Gastroesophageal sphincter (tissue), 4 donors: ENCODE measurements at regions not wholly inside any gene's neighbourhood (a gene's known extent, or its start where the extent isn't known, plus 50 kb on each side); places are given as distances from the start of the nearest gene placed in this dataset.

Experiments used
- ATAC-seq: fragments of 150-250 bp; one replicate; pipeline ENCODE4 v1.9.1; 2016; ENCODE audit warnings: mild to moderate bottlenecking, moderate library complexity
- H3K27ac ChIP-seq, 4 donors: fragments of 200-600 bp; sonication (generic) in 3 of 4; 1 replicate in 3 of 4; 2 replicates in 1 of 4; pipeline ENCODE4 v1.5.1; 2016 to 2019
- H3K27me3 ChIP-seq: fragments of 200-600 bp; sonication (generic); one replicate; pipeline ENCODE4 v1.5.1; 2019
- H3K36me3 ChIP-seq, 2 donors: fragments of 200-600 bp; sonication (generic); one replicate each; pipeline ENCODE4 v1.5.1; 2019; ENCODE audit warnings: control low read depth in 1 of 2
- H3K4me1 ChIP-seq, 3 donors: fragments of 200-600 bp; sonication (generic); 1 replicate in 2 of 3; 2 replicates in 1 of 3; pipeline ENCODE4 v1.5.1; 2016 to 2019; ENCODE audit warnings: control low read depth in 2 of 3
- H3K4me3 ChIP-seq, 2 donors: fragments of 200-600 bp; sonication (generic); one replicate each; pipeline ENCODE4 v1.5.1; 2019; ENCODE audit warnings: mild to moderate bottlenecking in 1 of 2, moderate library complexity in 1 of 2
- H3K9me3 ChIP-seq, 3 donors: fragments of 200-600 bp; sonication (generic); one replicate each; pipeline ENCODE4 v1.5.1; 2017 to 2019; ENCODE audit warnings: control low read depth in 2 of 3
- CTCF ChIP-seq, 4 experiments: fragments of 200-600 bp in 2 of 4; fragments of 450-650 bp in 2 of 4; sonication (generic) in 1 of 4; IDR thresholded peaks; one replicate each; pipeline ENCODE4 v1.5.1; 2017 to 2019; ENCODE audit warnings: antibody characterized with exemption in 4 of 4, mild to moderate bottlenecking in 2 of 4, moderate library complexity in 2 of 4
- EP300 ChIP-seq: sonication (generic); formaldehyde crosslinking; IDR thresholded peaks from one replicate; pipeline ENCODE4 v1.6.1; 2017; ENCODE audit warnings: antibody characterized with exemption, mild to moderate bottlenecking
- POLR2A ChIP-seq, 2 donors: fragments of 450-650 bp; IDR thresholded peaks; one replicate each; pipeline ENCODE4 v1.6.1; 2017; ENCODE audit warnings: antibody characterized with exemption in 2 of 2, mild to moderate bottlenecking in 2 of 2, moderate library complexity in 1 of 2
- POLR2AphosphoS5 ChIP-seq: sonication (generic); formaldehyde crosslinking; IDR thresholded peaks from one replicate; pipeline ENCODE4 v1.6.1; 2017; ENCODE audit warnings: antibody characterized with exemption
- WGBS, 2 donors: methylation state at CpG; one replicate each; pipeline ENCODE4 v1.1.5; 2018; ENCODE audit warnings: low coverage in 1 of 2; 5-methylcytosine and 5-hydroxymethylcytosine counted together

DNA sequence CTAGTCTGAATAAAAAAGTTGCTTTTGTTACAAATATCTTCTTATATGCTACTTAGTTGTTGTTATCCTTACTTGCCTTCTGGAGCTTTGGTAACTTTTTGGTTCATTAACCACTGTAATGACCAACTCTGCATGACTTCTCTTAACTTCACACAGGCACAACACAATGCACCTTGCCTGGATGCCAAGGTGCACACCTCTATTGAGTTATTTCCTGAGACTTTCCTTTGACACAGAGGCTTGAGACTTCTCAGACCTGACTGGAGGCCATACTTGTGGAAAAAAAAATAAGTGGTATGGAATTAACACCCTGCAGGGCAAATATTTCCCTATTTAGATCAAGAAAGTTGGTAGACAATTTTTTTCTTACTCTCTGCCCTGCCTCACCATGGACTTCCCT is 1925.6 kb downstream of the EFNA5 start:
- Histone ChIP-seq H3K36me3 (no peaks in the 10 kb centered on the region), H3K9me3 (no peaks in the 10 kb centered on the region), H3K4me1 (no peaks in the 10 kb centered on the region), H3K4me3 (no peak overlapping the region), H3K27me3 (no peaks in the 10 kb centered on the region), H3K27ac (no peak overlapping the region)
- TF ChIP-seq CTCF (IDR thresholded peaks at IDR 0.05), result no peak
- TF ChIP-seq EP300, result no peak
- TF ChIP-seq POLR2AphosphoS5, result no peak
- TF ChIP-seq POLR2A (IDR thresholded peaks at IDR 0.05), result no peak
- ATAC-seq, result no peak

- H3K4me1 ChIP-seq, result no peaks in the 10 kb centered on the region
- no peak for ATAC-seq
- H3K9me3 ChIP-seq, result no peaks in the 10 kb centered on the region
- 89 to 93% methylated on average over 2 to 3 of the region's 3 CpGs for WGBS, 2 donors
- H3K4me3 ChIP-seq, result no peak overlapping the region
- no peak overlapping the region for H3K27ac ChIP-seq
- H3K36me3 ChIP-seq, result no peaks in the 10 kb centered on the region
- no peaks in the 10 kb centered on the region for H3K27me3 ChIP-seq
- TF ChIP-seq EP300, result no peak
- TF ChIP-seq POLR2AphosphoS5, result no peak
- TF ChIP-seq POLR2A (IDR thresholded peaks at IDR 0.05), result no peak
- TF ChIP-seq CTCF (IDR thresholded peaks at IDR 0.05), result no peak
These were observed 1930.5 kb downstream of the EFNA5 start for GRCh38 chr5:105740242-105740641.

DNA sequence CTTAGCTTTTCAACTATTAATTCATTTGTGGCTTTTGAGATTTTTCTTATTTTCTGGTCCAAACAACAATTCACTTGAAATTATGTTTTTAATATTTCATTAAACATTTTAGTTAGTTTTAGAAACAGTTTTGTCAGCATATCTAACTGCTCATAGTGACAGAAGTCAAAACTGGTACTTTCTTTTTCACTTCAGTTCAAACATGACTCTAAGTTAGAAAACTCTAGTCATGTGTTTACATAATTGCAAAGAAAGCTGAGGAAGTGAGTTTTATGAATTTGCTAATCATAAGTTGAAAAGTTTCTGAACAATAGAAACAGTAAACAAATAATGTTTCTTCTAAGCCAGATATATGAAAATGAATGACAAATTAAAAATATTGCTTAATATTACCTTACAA is 1931.0 kb downstream of the EFNA5 start:
- no peak for ATAC-seq
- Histone ChIP-seq H3K36me3 (no peaks in the 10 kb centered on the region), H3K4me1 (no peaks in the 10 kb centered on the region), H3K27ac (no peak overlapping the region), H3K27me3 (no peaks in the 10 kb centered on the region), H3K4me3 (no peak overlapping the region), H3K9me3 (no peaks in the 10 kb centered on the region)
- no peak for TF ChIP-seq POLR2AphosphoS5
- TF ChIP-seq EP300, result no peak
- TF ChIP-seq CTCF (IDR thresholded peaks at IDR 0.05), result no peak
- no peak for TF ChIP-seq POLR2A (IDR thresholded peaks at IDR 0.05)

GRCh38 chr5:105735704-105736103 is 1935.0 kb downstream of the EFNA5 start:
- Histone ChIP-seq H3K4me3 (no peak overlapping the region), H3K9me3 (no peaks in the 10 kb centered on the region)
- ATAC-seq, result no peak

DNA sequence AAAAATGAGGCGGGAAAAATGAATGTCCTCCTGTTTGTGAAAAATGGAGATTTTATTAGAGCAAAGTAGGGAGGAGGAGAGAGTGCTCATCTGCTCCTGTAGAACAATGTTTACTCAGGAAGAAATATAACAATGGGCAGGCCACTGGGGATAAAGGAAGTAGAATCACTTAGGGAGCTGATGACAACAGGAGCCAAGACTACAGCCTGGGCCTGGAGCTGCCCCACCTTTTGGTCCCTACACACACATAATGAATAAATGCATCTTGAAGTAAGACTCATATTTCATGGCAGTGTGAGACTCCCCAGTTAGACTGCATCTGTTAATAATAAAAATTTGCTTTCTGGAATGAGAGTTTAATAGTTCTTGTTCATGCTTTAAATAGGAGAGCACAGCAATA is 1939.8 kb downstream of the EFNA5 start:
- H3K4me3 ChIP-seq, result no peak overlapping the region
- no peaks in the 10 kb centered on the region for H3K27me3 ChIP-seq
- TF ChIP-seq CTCF (IDR thresholded peaks at IDR 0.05) (no peak), POLR2AphosphoS5 (no peak), EP300 (no peak), POLR2A (IDR thresholded peaks at IDR 0.05) (no peak)
- no peaks in the 10 kb centered on the region for H3K4me1 ChIP-seq
- no peak overlapping the region for H3K27ac ChIP-seq
- no peaks in the 10 kb centered on the region for H3K9me3 ChIP-seq
- 57 to 88% methylated on average over 1 of the region's 1 CpG for WGBS, 2 donors
- H3K36me3 ChIP-seq, result no peaks in the 10 kb centered on the region
- no peak for ATAC-seq

More at GRCh38 chr5:105735704-105736103, 1935.0 kb downstream of the EFNA5 start:
- Histone ChIP-seq H3K27me3 (no peaks in the 10 kb centered on the region), H3K27ac (no peak overlapping the region), H3K36me3 (no peaks in the 10 kb centered on the region), H3K4me1 (no peaks in the 10 kb centered on the region)
- no peak for TF ChIP-seq POLR2AphosphoS5
- TF ChIP-seq POLR2A (IDR thresholded peaks at IDR 0.05), result no peak
- TF ChIP-seq EP300, result no peak
- no peak for TF ChIP-seq CTCF (IDR thresholded peaks at IDR 0.05)
